WTC11 (cell line): ENCODE measurements at regions not wholly inside any gene's neighbourhood (a gene's known extent, or its start where the extent isn't known, plus 50 kb on each side); places are given as distances from the start of the nearest gene placed in this dataset.

ENCODE experiments used
- ATAC-seq: fragments of 200-7000 bp; cut with Tn5 transposase; 2 replicates; pipeline ENCODE4 v1.10.0; 2021; ENCODE audit warnings: mild to moderate bottlenecking, moderate library complexity
- CTCF ChIA-PET: fragments of 300-600 bp; sonication (Branson Sonifier 250); formaldehyde crosslinking; loops from one replicate; lab custom pipeline; 2021; ENCODE audit warnings: antibody characterized with exemption; lab: Charles Lee
- POLR2A ChIA-PET: fragments of 350-600 bp; sonication (Branson Sonifier 250); formaldehyde crosslinking; loops from one replicate; lab custom pipeline; 2021; ENCODE audit warnings: antibody characterized with exemption; lab: Charles Lee
- DNase-seq: peaks from one replicate; pipeline ENCODE4 v3.0.0; 2021; ENCODE audit warnings: low spot score
- H3K27ac Mint-ChIP-seq: 2 replicates; pipeline ENCODE4 v1.8.0; 2021; ENCODE audit warnings: mixed read lengths
- H3K27me3 Mint-ChIP-seq: 2 replicates; pipeline ENCODE4 v1.8.0; 2021; ENCODE audit warnings: low read depth, mild to moderate bottlenecking, moderate library complexity, mixed read lengths
- H3K36me3 Mint-ChIP-seq: 2 replicates; pipeline ENCODE4 v1.8.0; 2021; ENCODE audit warnings: mixed read lengths
- H3K4me1 Mint-ChIP-seq: 2 replicates; pipeline ENCODE4 v1.8.0; 2022; ENCODE audit warnings: mixed read lengths
- H3K4me3 Mint-ChIP-seq: 2 replicates; pipeline ENCODE4 v1.8.0; 2021; ENCODE audit warnings: mild to moderate bottlenecking, moderate library complexity, mixed read lengths
- H3K9me3 Mint-ChIP-seq: 2 replicates; pipeline ENCODE4 v1.8.0; 2021; ENCODE audit warnings: mixed read lengths
- CBFB ChIP-seq: sonication (generic); formaldehyde crosslinking; IDR thresholded peaks from 2 replicates; pipeline ENCODE4 v1.8.1; 2022; ENCODE audit warnings: mild to moderate bottlenecking, low read depth, missing genetic modification reagents
- CREM ChIP-seq: sonication (generic); formaldehyde crosslinking; IDR thresholded peaks from 2 replicates; pipeline ENCODE4 v1.8.1; 2022; ENCODE audit warnings: mild to moderate bottlenecking, missing genetic modification reagents, moderate library complexity
- FOXJ3 ChIP-seq: sonication (generic); formaldehyde crosslinking; IDR thresholded peaks from 2 replicates; pipeline ENCODE4 v1.9.0; 2021; ENCODE audit warnings: missing genetic modification reagents, mild to moderate bottlenecking, borderline replicate concordance
- FOXK1 ChIP-seq: sonication (generic); formaldehyde crosslinking; IDR thresholded peaks from 2 replicates; pipeline ENCODE4 v1.8.0; 2022; ENCODE audit warnings: mild to moderate bottlenecking, moderate library complexity, missing genetic modification reagents
- FOXP1 ChIP-seq: sonication (generic); formaldehyde crosslinking; IDR thresholded peaks from 2 replicates; pipeline ENCODE4 v1.8.0; 2022; ENCODE audit warnings: missing genetic modification reagents, mild to moderate bottlenecking, moderate library complexity, borderline replicate concordance
- KAT7 ChIP-seq: sonication (generic); formaldehyde crosslinking; IDR thresholded peaks from 2 replicates; pipeline ENCODE4 v1.8.1; 2023; ENCODE audit warnings: missing genetic modification reagents, mild to moderate bottlenecking, borderline replicate concordance
- NFATC4 ChIP-seq: fragments of 250-450 bp; sonication (Bioruptor Pico); IDR thresholded peaks from 2 replicates; pipeline ENCODE4 v1.9.0; 2021; ENCODE audit warnings: mild to moderate bottlenecking
- NR1H2 ChIP-seq: sonication (generic); formaldehyde crosslinking; IDR thresholded peaks from 2 replicates; pipeline ENCODE4 v1.9.0; 2021; ENCODE audit warnings: mild to moderate bottlenecking, moderate library complexity, missing genetic modification reagents
- PRRX2 ChIP-seq: fragments of 250-450 bp; sonication (Bioruptor Pico); IDR thresholded peaks from 2 replicates; pipeline ENCODE4 v1.8.0; 2021; ENCODE audit warnings: mild to moderate bottlenecking
- TEAD4 ChIP-seq: sonication (generic); formaldehyde crosslinking; IDR thresholded peaks from 2 replicates; pipeline ENCODE4 v1.8.0; 2022; ENCODE audit warnings: mild to moderate bottlenecking, missing genetic modification reagents
- ZNF138 ChIP-seq: sonication (generic); formaldehyde crosslinking; conservative IDR thresholded peaks from 2 replicates; pipeline ENCODE4 v1.8.1; 2022; ENCODE audit warnings: mild to moderate bottlenecking, moderate library complexity, missing genetic modification reagents
- ZNF219 ChIP-seq: sonication (generic); formaldehyde crosslinking; IDR thresholded peaks from 2 replicates; pipeline ENCODE4 v1.8.0; 2023; ENCODE audit warnings: missing genetic modification reagents, mild to moderate bottlenecking, borderline replicate concordance
- ZNF423 ChIP-seq: fragments of 250-450 bp; sonication (Bioruptor Pico); IDR thresholded peaks from 2 replicates; pipeline ENCODE4 v2.1.2; 2022; ENCODE audit warnings: mild to moderate bottlenecking, moderate library complexity
- TF ChIP-seq, protein P1 (sequence below): sonication (generic); formaldehyde crosslinking; IDR thresholded peaks from 2 replicates; pipeline ENCODE4 v1.8.0; 2022; ENCODE audit warnings: missing genetic modification reagents
- TF ChIP-seq, protein P2 (sequence below): sonication (generic); formaldehyde crosslinking; IDR thresholded peaks from 2 replicates; pipeline ENCODE4 v1.8.0; 2023; ENCODE audit warnings: missing genetic modification reagents
- TF ChIP-seq, protein P3 (sequence below): fragments of 250-450 bp; sonication (Bioruptor Pico); conservative IDR thresholded peaks from 2 replicates; pipeline ENCODE4 v1.9.0; 2021; ENCODE audit warnings: mild to moderate bottlenecking
- TF ChIP-seq, protein P4 (sequence below): sonication (generic); formaldehyde crosslinking; IDR thresholded peaks from 2 replicates; pipeline ENCODE4 v1.8.1; 2023; ENCODE audit warnings: mild to moderate bottlenecking, moderate library complexity, missing genetic modification reagents
- TF ChIP-seq, protein P5 (sequence below): sonication (generic); formaldehyde crosslinking; IDR thresholded peaks from 2 replicates; pipeline ENCODE4 v1.8.1; 2023; ENCODE audit warnings: mild to moderate bottlenecking, missing genetic modification reagents, moderate library complexity
- TF ChIP-seq, protein P6 (sequence below): sonication (generic); formaldehyde crosslinking; IDR thresholded peaks from 2 replicates; pipeline ENCODE4 v1.8.1; 2023; ENCODE audit warnings: mild to moderate bottlenecking, missing genetic modification reagents

DNA sequence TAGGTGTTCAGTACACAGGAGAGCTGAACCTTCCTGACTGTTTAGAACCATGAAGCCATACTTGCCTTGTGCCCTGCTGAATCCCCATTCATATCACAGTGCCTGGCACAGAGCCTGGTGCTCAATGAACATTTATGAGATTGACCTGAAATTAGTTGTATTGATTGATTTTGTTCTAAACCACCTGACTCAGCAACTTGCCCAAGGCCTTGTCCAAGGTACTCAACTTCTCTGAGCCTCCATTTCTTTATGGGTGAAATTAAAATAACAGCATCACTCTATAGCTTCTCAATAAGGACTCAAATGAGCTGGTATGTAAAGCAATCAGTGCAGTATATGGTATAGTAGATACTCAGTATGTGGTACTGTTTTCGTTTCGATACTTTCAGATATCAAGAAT is 208.1 kb downstream of the SLC39A8 start:
- no peaks in the 10 kb centered on the region; the same call in 1 of the 2 replicates for H3K36me3 Mint-ChIP-seq
- ChIA-PET POLR2A (no interaction called here), CTCF (no interaction called here)
- H3K27ac Mint-ChIP-seq = no peak overlapping the region
- H3K9me3 Mint-ChIP-seq = peaks cover 3% of the 10 kb centered on the region; the same call in 1 of the 2 replicates
- TF ChIP-seq, protein P1, sequence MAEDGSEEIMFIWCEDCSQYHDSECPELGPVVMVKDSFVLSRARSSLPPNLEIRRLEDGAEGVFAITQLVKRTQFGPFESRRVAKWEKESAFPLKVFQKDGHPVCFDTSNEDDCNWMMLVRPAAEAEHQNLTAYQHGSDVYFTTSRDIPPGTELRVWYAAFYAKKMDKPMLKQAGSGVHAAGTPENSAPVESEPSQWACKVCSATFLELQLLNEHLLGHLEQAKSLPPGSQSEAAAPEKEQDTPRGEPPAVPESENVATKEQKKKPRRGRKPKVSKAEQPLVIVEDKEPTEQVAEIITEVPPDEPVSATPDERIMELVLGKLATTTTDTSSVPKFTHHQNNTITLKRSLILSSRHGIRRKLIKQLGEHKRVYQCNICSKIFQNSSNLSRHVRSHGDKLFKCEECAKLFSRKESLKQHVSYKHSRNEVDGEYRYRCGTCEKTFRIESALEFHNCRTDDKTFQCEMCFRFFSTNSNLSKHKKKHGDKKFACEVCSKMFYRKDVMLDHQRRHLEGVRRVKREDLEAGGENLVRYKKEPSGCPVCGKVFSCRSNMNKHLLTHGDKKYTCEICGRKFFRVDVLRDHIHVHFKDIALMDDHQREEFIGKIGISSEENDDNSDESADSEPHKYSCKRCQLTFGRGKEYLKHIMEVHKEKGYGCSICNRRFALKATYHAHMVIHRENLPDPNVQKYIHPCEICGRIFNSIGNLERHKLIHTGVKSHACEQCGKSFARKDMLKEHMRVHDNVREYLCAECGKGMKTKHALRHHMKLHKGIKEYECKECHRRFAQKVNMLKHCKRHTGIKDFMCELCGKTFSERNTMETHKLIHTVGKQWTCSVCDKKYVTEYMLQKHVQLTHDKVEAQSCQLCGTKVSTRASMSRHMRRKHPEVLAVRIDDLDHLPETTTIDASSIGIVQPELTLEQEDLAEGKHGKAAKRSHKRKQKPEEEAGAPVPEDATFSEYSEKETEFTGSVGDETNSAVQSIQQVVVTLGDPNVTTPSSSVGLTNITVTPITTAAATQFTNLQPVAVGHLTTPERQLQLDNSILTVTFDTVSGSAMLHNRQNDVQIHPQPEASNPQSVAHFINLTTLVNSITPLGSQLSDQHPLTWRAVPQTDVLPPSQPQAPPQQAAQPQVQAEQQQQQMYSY = no peak
- TF ChIP-seq, protein P2, sequence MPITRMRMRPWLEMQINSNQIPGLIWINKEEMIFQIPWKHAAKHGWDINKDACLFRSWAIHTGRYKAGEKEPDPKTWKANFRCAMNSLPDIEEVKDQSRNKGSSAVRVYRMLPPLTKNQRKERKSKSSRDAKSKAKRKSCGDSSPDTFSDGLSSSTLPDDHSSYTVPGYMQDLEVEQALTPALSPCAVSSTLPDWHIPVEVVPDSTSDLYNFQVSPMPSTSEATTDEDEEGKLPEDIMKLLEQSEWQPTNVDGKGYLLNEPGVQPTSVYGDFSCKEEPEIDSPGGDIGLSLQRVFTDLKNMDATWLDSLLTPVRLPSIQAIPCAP = no peak
- TF ChIP-seq, protein P3, sequence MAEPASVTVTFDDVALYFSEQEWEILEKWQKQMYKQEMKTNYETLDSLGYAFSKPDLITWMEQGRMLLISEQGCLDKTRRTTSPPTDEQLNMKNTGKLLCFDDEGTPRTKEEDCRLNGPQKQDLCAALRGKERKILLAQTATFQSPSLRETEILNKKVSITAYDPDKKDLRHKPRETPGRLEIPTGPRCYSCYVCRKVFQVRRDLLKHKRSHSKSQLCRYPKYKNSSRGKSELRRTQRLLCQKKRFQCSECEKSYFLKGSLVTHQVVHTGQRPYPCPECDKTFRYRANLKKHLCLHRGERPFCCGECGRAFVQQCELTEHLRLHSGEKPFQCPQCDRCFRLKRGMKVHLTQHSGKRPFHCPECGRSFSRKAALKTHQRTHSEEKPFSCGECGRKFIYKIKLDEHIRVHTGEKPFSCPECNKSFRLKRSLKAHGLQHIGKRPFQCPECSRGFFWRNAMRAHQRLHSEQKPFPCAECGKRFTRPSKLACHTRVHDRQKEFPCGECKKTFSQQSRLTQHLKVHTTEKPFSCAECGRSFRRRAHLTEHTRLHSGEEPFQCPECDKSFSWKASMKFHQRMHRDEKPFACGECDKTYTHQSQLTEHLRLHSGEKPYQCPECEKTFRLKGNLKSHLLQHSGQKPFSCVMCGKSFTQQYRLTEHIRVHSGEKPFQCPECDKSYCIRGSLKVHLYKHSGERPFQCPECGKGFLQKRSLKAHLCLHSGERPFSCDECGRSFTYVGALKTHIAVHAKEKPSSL = no peak
- no peak for TF ChIP-seq TEAD4 (CRISPR knock-in tag)
- TF ChIP-seq CBFB (CRISPR knock-in tag) = no peak
- TF ChIP-seq, protein P4, sequence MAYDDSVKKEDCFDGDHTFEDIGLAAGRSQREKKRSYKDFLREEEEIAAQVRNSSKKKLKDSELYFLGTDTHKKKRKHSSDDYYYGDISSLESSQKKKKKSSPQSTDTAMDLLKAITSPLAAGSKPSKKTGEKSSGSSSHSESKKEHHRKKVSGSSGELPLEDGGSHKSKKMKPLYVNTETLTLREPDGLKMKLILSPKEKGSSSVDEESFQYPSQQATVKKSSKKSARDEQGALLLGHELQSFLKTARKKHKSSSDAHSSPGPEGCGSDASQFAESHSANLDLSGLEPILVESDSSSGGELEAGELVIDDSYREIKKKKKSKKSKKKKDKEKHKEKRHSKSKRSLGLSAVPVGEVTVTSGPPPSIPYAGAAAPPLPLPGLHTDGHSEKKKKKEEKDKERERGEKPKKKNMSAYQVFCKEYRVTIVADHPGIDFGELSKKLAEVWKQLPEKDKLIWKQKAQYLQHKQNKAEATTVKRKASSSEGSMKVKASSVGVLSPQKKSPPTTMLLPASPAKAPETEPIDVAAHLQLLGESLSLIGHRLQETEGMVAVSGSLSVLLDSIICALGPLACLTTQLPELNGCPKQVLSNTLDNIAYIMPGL (CRISPR knock-in tag) = no peak
- TF ChIP-seq KAT7 (CRISPR knock-in tag) = no peak
- no peak for TF ChIP-seq ZNF138 (CRISPR knock-in tag)
- no peak for TF ChIP-seq FOXJ3 (CRISPR knock-in tag)
- TF ChIP-seq ZNF423 = no peak
- TF ChIP-seq, protein P5, sequence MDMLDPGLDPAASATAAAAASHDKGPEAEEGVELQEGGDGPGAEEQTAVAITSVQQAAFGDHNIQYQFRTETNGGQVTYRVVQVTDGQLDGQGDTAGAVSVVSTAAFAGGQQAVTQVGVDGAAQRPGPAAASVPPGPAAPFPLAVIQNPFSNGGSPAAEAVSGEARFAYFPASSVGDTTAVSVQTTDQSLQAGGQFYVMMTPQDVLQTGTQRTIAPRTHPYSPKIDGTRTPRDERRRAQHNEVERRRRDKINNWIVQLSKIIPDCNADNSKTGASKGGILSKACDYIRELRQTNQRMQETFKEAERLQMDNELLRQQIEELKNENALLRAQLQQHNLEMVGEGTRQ (CRISPR knock-in tag) = no peak
- no peak for TF ChIP-seq ZNF219 (CRISPR knock-in tag)
- no peak for TF ChIP-seq FOXK1
- TF ChIP-seq, protein P6, sequence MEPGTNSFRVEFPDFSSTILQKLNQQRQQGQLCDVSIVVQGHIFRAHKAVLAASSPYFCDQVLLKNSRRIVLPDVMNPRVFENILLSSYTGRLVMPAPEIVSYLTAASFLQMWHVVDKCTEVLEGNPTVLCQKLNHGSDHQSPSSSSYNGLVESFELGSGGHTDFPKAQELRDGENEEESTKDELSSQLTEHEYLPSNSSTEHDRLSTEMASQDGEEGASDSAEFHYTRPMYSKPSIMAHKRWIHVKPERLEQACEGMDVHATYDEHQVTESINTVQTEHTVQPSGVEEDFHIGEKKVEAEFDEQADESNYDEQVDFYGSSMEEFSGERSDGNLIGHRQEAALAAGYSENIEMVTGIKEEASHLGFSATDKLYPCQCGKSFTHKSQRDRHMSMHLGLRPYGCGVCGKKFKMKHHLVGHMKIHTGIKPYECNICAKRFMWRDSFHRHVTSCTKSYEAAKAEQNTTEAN (CRISPR knock-in tag) = no peak
- TF ChIP-seq NR1H2 (CRISPR knock-in tag) = no peak
- TF ChIP-seq PRRX2 (CRISPR knock-in tag) = no peak
- TF ChIP-seq NFATC4 (CRISPR knock-in tag) = no peak
- TF ChIP-seq FOXP1 (CRISPR knock-in tag) = no peak
- TF ChIP-seq CREM (CRISPR knock-in tag) = no peak
- H3K27me3 Mint-ChIP-seq = no peaks in the 10 kb centered on the region
- DNase-seq (no peak), ATAC-seq (no peak)
- H3K4me1 Mint-ChIP-seq = peaks cover 9% of the 10 kb centered on the region
- no peak overlapping the region for H3K4me3 Mint-ChIP-seq
